Hematopoietic multipotent progenitor cell treated with erythropoietin and hydrocortisone succinate and interleukin-3 and kit ligand, for 4 days (in vitro differentiated cells): ENCODE measurements at regions not wholly inside any gene's neighbourhood (a gene's known extent, or its start where the extent isn't known, plus 50 kb on each side); places are given as distances from the start of the nearest gene placed in this dataset.
"Not testable (repeated sequence)": the region's sequence is repeated elsewhere in the genome, so short reads cannot be mapped to it uniquely, and the experiment has no call there.

Source experiments
- DNase-seq: peaks from one replicate; pipeline ENCODE4 v3.0.0-alpha.2; 2015

DNA sequence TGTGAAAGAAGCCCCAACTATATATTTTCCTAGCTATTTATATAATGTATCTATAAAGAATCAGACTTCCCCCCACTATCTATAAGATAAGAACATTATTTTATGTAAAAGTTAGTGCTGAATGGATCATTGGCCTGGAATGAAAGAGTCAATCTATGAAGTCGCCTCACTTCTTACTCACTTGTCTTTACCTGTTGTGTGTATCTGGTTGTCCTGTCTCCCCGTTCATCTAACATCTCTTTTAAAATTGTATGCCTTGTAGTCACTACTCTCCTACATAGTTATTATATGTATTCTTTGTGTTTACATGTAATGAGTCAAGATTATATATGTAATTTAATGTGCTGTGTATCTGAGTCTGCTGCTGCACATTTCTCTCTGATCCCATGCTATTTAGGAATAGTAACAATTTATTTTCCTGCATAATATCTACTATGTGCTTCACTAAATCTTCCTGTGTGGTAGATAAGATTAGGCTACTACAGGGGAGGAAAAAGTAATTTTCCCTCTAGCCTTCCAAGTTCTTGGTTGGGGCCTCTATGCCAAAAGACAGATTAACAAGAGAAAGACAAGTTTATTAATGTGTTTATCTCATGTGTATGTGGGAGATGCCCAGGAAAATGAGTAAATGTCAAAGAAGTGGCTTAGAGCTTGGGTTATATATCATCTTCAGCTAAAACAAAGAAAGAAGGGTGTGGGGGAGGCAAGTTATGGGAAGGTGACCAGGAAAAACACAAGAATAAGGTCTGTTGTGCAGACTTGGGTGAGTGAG, 77.6 kb upstream of the FRMPD4 start:
- DNase-seq: no peak

DNA sequence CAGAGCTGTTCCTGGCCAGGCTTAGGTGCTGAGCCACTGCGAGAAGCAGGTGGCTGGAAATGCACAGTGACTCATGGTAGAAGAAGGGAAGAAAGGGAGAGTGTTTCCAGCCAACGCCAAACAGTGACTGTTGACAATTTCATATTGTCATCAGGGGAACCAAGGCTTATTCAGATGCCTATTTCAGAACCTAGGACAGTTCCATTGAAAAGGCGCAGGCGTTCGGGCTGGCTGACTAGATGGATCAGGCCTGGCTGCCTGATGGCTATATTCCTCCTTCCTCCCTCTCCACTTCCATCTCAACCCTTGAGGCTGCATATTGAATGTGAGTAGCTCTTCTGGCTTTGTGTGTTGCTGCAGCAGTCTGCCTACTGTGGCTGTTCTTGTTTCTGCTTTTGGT, 73.0 kb upstream of the FRMPD4 start:
- DNase-seq: peak; percentile 19

DNA sequence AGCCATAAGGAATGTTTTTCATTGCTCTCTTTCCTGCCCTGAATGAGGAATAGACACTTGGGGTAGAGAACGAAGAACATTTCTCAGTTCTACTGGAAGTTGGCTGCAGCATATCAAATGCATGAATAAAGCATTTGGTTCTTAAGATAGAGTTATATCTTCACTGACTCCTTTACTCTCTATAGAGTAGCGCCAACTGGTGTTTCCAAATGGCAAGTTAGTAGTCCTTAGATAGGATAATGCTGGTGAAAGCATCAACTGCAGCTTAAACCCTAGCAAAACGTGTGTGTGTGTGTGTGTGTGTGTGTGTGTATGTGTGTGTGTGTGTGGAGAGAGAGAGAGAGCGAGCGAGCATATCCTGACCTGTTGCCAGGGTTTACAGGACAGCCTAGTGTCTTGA, 62.2 kb upstream of the FRMPD4 start:
- DNase-seq: no peak

DNA sequence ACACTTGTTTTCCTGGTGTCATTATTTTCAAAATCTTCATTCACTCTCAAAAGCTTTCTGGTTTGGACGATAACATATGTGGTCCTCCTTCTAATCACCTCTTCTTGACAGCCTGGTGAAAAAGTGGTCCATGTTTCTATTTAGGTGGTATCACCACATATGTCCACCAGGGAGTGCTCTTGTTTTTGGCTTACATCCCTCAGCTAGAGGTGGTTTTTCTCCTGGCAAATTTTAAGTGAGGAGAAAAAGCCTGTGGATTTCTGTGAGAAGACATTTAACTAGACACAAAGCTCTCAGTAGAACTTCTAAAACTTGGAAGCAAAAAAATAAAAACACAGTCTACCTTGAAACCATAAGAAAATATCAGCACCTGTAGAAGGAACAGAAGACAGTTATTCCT, 58.0 kb upstream of the FRMPD4 start:
- peak; percentile 25 for DNase-seq

DNA sequence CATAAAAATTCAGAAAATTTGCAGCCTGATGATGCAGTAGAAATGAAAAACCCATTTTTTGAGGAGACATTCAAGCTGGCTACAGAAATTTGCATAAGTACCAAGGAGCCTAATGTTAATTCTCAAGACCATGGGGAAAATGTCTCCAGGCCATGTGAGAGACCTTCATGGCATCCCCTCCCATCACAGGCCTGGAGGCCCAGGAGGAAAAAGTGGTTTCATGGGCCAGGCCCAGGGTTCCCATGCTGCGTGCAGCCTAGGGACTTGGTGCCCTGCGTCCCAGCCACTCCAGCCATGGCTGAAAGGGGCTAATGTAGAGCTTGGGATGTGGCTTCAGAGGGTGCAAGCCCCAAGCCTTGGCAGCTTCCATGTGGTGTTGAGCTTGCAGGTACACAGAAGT, 55.3 kb upstream of the FRMPD4 start:
- DNase-seq: not testable (repeated sequence)
